ENCODE measurements at regions not wholly inside any gene's neighbourhood (a gene's known extent, or its start where the extent isn't known, plus 50 kb on each side); places are given as distances from the start of the nearest gene placed in this dataset.

DNA sequence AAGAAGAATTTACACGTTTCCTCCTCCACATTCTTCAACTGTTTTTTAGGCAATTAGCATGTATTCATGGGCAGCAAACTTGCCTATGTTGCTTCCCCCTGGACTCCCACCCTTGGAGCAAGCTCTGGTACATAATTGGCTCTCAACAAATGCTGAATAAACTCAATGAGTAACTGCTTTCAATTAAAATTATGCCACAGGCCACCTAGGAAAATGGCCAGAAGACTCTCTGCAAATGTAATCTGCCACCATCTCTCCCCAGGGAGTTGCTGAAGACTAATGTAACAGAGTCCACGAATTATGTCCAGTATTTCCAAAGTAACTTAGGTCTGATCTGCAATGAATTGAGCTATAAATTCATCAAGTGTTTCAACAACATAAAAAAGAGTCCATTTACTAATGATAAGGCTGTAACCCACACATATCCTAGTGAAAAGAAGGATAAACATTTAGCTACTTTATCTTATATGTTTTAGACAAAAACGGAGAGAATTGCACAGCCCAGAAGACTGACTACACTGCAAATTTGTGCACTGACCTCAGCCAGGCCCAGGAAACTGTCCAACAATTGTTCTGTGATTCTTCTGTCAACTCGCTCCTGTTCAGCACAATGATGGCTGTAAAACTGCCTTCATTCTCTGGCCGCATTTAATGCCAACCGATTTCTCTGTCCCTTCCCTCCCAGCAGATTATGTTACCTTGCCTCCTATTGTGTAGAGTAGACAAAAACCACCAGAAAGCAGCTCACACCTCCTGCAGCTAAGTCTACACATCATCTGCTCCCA is 808.6 kb upstream of the ARGLU1 start:
- WGBS, 2 experiments (ENCODE audit: insufficient coverage in 1 of 2, insufficient read length in 1 of 2), result 73 to 93% methylated on average over 2 to 6 of the region's 6 CpGs
- H3K4me1 Mint-ChIP-seq, result peaks cover 20% of the 10 kb centered on the region
- H3K36me3 ChIP-seq (ENCODE audit: control insufficient read depth, insufficient read depth, low read length), result no peaks in the 10 kb centered on the region
- no peaks in the 10 kb centered on the region for H3K4me1 ChIP-seq (ENCODE audit: control insufficient read depth, insufficient read depth, low read length)
- H3K36me3 Mint-ChIP-seq (ENCODE audit: low read depth), result no peaks in the 10 kb centered on the region
- no peak overlapping the region for H3K27ac ChIP-seq (ENCODE audit: low read depth, low read length)
- no peak overlapping the region for H3K4me3 ChIP-seq (ENCODE audit: low read length)
- H3K27me3 ChIP-seq (ENCODE audit: control insufficient read depth, insufficient read depth, low read length, poor library complexity, severe bottlenecking), result no peaks in the 10 kb centered on the region
- DNase-seq, result no peak
- no peak overlapping the region for H3K27ac Mint-ChIP-seq
- H3K9me3 Mint-ChIP-seq, result no peaks in the 10 kb centered on the region
- no peak overlapping the region for H3K9ac ChIP-seq (ENCODE audit: extremely low read depth, low read length, poor library complexity, severe bottlenecking)
- H3K27me3 Mint-ChIP-seq (ENCODE audit: insufficient read depth), result peaks cover 3% of the 10 kb centered on the region
- H3K4me3 Mint-ChIP-seq, result no peak overlapping the region
- H3K9me3 ChIP-seq (ENCODE audit: control insufficient read depth, low read length), result no peaks in the 10 kb centered on the region
- TF ChIP-seq CTCF (conservative IDR thresholded peaks at IDR 0.05), result no peak

DNA sequence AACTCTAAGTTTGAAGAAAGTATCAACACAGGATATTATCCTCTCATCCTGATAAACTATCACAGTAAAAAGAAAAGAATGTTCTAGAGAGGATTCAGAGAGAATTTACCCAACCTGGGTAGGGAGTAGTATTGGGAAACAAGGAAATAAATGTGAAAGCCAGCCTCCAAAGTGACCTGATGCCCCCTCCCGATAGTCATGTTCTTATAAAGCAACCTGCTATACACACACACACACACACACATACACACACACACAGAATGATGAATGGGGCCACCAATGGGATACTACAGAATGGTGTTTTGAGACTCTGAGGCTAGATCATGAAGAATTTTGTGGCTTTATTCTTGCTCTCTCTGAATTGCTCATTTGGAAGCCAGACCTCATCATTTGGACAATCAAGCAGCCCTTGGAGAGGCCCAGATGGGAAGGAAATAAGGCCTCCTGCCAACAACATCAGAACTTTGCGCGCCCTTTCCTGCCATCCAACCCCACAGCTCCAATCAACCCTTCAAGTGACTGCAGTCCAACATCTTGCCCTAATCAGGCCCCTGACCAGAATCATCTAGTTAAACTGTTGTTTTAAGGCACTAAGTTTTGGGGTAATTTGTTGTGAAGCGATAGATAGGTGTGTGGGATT is 807.9 kb upstream of the ARGLU1 start:
- Mint-ChIP-seq H3K9me3 (no peaks in the 10 kb centered on the region), H3K27ac (no peak overlapping the region), H3K36me3 (ENCODE audit: low read depth) (no peaks in the 10 kb centered on the region), H3K4me3 (no peak overlapping the region), H3K4me1 (peaks cover 19% of the 10 kb centered on the region), H3K27me3 (ENCODE audit: insufficient read depth) (peaks cover 2% of the 10 kb centered on the region)
- Histone ChIP-seq H3K9ac (ENCODE audit: extremely low read depth, low read length, poor library complexity, severe bottlenecking) (no peak overlapping the region), H3K27ac (ENCODE audit: low read depth, low read length) (no peak overlapping the region), H3K9me3 (ENCODE audit: control insufficient read depth, low read length) (no peaks in the 10 kb centered on the region), H3K4me1 (ENCODE audit: control insufficient read depth, insufficient read depth, low read length) (no peaks in the 10 kb centered on the region), H3K4me3 (ENCODE audit: low read length) (no peak overlapping the region), H3K36me3 (ENCODE audit: control insufficient read depth, insufficient read depth, low read length) (no peaks in the 10 kb centered on the region), H3K27me3 (ENCODE audit: control insufficient read depth, insufficient read depth, low read length, poor library complexity, severe bottlenecking) (no peaks in the 10 kb centered on the region)
- WGBS, 2 experiments (ENCODE audit: insufficient coverage in 1 of 2, insufficient read length in 1 of 2), result 97% methylated on average over 3 of the region's 4 CpGs; no CpG with 5 or more reads in 1 of the 2 experiments
- no peak for DNase-seq
- no peak for TF ChIP-seq CTCF (conservative IDR thresholded peaks at IDR 0.05)

DNA sequence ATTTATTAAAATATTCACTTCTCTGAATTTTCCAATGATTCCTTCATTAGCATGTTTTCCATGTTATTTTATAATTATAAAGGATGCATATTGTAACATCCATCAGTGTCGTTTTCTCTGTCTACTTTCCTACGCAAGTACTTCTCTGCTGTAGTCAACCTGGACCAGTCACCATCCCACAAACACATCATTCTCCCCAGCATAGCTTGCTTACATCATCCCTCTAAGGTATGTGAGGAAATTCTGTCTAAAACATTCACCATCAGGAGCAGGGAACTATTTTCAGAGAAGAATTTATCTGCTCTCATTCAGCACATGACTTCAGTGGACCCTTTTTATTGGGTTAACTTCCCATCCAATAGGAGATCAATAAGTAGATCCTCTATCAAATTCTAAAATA is 806.1 kb upstream of the ARGLU1 start:
- no peak overlapping the region for H3K9ac ChIP-seq (ENCODE audit: extremely low read depth, low read length, poor library complexity, severe bottlenecking)
- H3K4me3 Mint-ChIP-seq, result no peak overlapping the region
- no peak overlapping the region for H3K27ac Mint-ChIP-seq
- H3K27me3 Mint-ChIP-seq (ENCODE audit: insufficient read depth), result no peaks in the 10 kb centered on the region
- H3K36me3 ChIP-seq (ENCODE audit: control insufficient read depth, insufficient read depth, low read length), result no peaks in the 10 kb centered on the region
- DNase-seq, result no peak
- no peaks in the 10 kb centered on the region for H3K36me3 Mint-ChIP-seq (ENCODE audit: low read depth)
- H3K27ac ChIP-seq (ENCODE audit: low read depth, low read length), result no peak overlapping the region
- H3K9me3 Mint-ChIP-seq, result no peaks in the 10 kb centered on the region
- H3K27me3 ChIP-seq (ENCODE audit: control insufficient read depth, insufficient read depth, low read length, poor library complexity, severe bottlenecking), result no peaks in the 10 kb centered on the region
- whole genome bisulfite sequencing, 2 experiments (ENCODE audit: insufficient coverage in 1 of 2, insufficient read length in 1 of 2), result 90% methylated on average over 2 of the region's 2 CpGs; no CpG with 5 or more reads in 1 of the 2 experiments
- no peak for TF ChIP-seq CTCF (conservative IDR thresholded peaks at IDR 0.05)
- no peaks in the 10 kb centered on the region for H3K9me3 ChIP-seq (ENCODE audit: control insufficient read depth, low read length)
- H3K4me1 ChIP-seq (ENCODE audit: control insufficient read depth, insufficient read depth, low read length), result no peaks in the 10 kb centered on the region
- H3K4me3 ChIP-seq (ENCODE audit: low read length), result no peak overlapping the region
- H3K4me1 Mint-ChIP-seq, result peaks cover 14% of the 10 kb centered on the region
